ENCODE measurements at regions not wholly inside any gene's neighbourhood (a gene's known extent, or its start where the extent isn't known, plus 50 kb on each side); places are given as distances from the start of the nearest gene placed in this dataset.

DNA sequence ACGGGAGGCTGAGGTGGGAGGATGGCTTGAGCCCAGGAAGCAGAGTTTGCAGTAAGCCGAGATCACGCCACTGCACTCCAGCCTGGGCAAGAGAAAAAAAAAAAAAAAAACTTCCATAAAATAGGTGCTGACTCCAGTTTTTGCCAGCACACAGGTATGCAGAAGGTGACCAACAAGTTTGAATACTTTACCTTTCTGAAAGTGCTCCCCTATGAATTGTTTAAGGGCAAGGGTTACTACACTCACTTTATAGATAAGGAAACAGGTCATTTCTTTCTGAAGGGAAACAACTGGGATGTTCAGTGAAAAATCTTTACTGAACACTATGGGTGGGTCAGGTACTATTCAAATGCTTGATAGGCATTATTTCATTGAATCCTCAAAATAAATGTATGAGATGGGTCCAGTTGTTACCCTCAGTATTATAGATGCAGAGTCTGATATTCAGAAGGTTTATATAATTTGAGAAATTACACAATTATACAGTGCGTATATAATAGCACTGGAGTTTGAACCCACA lies 538.5 kb downstream of the INSC start:
- no peak overlapping the region for H3K27ac ChIP-seq (ENCODE audit: low read depth, low read length, poor library complexity, severe bottlenecking)
- intact Hi-C loops (cut with micrococcal nuclease; ENCODE audit: unreplicated experiment) = loop anchor here (10.0 kb wide), 2 partner anchors 328 to 372 kb away; no protein-coding TSS in a partner anchor
- H3K4me3 ChIP-seq (ENCODE audit: low read depth, low read length, poor library complexity, severe bottlenecking) = no peak overlapping the region
- no peaks in the 10 kb centered on the region for H3K27me3 ChIP-seq (replicated peaks; ENCODE audit: insufficient read depth, low read depth, low read length, poor library complexity)
- TF ChIP-seq EZH2 (IDR thresholded peaks at IDR 0.05; ENCODE audit: borderline replicate concordance, low read depth, low read length, poor library complexity, severe bottlenecking) = no peak
- TF ChIP-seq, protein P1, sequence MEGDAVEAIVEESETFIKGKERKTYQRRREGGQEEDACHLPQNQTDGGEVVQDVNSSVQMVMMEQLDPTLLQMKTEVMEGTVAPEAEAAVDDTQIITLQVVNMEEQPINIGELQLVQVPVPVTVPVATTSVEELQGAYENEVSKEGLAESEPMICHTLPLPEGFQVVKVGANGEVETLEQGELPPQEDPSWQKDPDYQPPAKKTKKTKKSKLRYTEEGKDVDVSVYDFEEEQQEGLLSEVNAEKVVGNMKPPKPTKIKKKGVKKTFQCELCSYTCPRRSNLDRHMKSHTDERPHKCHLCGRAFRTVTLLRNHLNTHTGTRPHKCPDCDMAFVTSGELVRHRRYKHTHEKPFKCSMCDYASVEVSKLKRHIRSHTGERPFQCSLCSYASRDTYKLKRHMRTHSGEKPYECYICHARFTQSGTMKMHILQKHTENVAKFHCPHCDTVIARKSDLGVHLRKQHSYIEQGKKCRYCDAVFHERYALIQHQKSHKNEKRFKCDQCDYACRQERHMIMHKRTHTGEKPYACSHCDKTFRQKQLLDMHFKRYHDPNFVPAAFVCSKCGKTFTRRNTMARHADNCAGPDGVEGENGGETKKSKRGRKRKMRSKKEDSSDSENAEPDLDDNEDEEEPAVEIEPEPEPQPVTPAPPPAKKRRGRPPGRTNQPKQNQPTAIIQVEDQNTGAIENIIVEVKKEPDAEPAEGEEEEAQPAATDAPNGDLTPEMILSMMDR (conservative IDR thresholded peaks at IDR 0.05; ENCODE audit: low read depth, low read length) = no peak
- H3K36me3 ChIP-seq (ENCODE audit: insufficient read depth, low read length, poor library complexity, severe bottlenecking) = no peaks in the 10 kb centered on the region
- H3K4me1 ChIP-seq (ENCODE audit: insufficient read depth, low read length, poor library complexity, severe bottlenecking) = peaks cover 7% of the 10 kb centered on the region
- ChIA-PET CTCF (interaction anchor here (0.7 kb wide), 3 partner anchors 50 to 324 kb away, joined by 3 read pairs; no protein-coding TSS in a partner anchor), POLR2A (ENCODE audit: low non-redundant PET) (no interaction called here)
- no TSS peak for BruUV-seq (replicated peaks)
- DNase-seq (ENCODE audit: low spot score) = no peak
- H3K9me3 ChIP-seq (ENCODE audit: low read depth, low read length, poor library complexity, severe bottlenecking) = no peaks in the 10 kb centered on the region

GRCh38 chr11:15654451-15654850 lies 539.7 kb downstream of the INSC start:
- CTCF ChIA-PET = no interaction called here

GRCh38 chr11:15655552-15655951 lies 540.8 kb downstream of the INSC start:
- CTCF ChIA-PET = no interaction called here

More at GRCh38 chr11:15654451-15654850, 539.7 kb downstream of the INSC start:
- H3K27me3 ChIP-seq (replicated peaks; ENCODE audit: insufficient read depth, low read depth, low read length, poor library complexity) = no peaks in the 10 kb centered on the region
- TF ChIP-seq EZH2 (IDR thresholded peaks at IDR 0.05; ENCODE audit: borderline replicate concordance, low read depth, low read length, poor library complexity, severe bottlenecking) = no peak
- TF ChIP-seq, protein P1 (conservative IDR thresholded peaks at IDR 0.05; ENCODE audit: low read depth, low read length) = no peak
- intact Hi-C loops (cut with micrococcal nuclease; ENCODE audit: unreplicated experiment) = loop anchor here (10.0 kb wide), 2 partner anchors 330 to 370 kb away; no protein-coding TSS in a partner anchor
- no peak overlapping the region for H3K27ac ChIP-seq (ENCODE audit: low read depth, low read length, poor library complexity, severe bottlenecking)
- no TSS peak for BruUV-seq (replicated peaks)
- DNase-seq (ENCODE audit: low spot score) = no peak
- POLR2A ChIA-PET (ENCODE audit: low non-redundant PET) = no interaction called here
- no peaks in the 10 kb centered on the region for H3K36me3 ChIP-seq (ENCODE audit: insufficient read depth, low read length, poor library complexity, severe bottlenecking)
- peaks cover 7% of the 10 kb centered on the region for H3K4me1 ChIP-seq (ENCODE audit: insufficient read depth, low read length, poor library complexity, severe bottlenecking)
- no peaks in the 10 kb centered on the region for H3K9me3 ChIP-seq (ENCODE audit: low read depth, low read length, poor library complexity, severe bottlenecking)
- H3K4me3 ChIP-seq (ENCODE audit: low read depth, low read length, poor library complexity, severe bottlenecking) = no peak overlapping the region

More at GRCh38 chr11:15655552-15655951, 540.8 kb downstream of the INSC start:
- no peaks in the 10 kb centered on the region for H3K27me3 ChIP-seq (replicated peaks; ENCODE audit: insufficient read depth, low read depth, low read length, poor library complexity)
- H3K27ac ChIP-seq (ENCODE audit: low read depth, low read length, poor library complexity, severe bottlenecking) = no peak overlapping the region
- H3K4me3 ChIP-seq (ENCODE audit: low read depth, low read length, poor library complexity, severe bottlenecking) = no peak overlapping the region
- TF ChIP-seq EZH2 (IDR thresholded peaks at IDR 0.05; ENCODE audit: borderline replicate concordance, low read depth, low read length, poor library complexity, severe bottlenecking) = no peak
- TF ChIP-seq, protein P1 (conservative IDR thresholded peaks at IDR 0.05; ENCODE audit: low read depth, low read length) = no peak
- intact Hi-C loops (cut with micrococcal nuclease; ENCODE audit: unreplicated experiment) = loop anchor here (10.0 kb wide), 2 partner anchors 331 to 369 kb away; no protein-coding TSS in a partner anchor
- no peaks in the 10 kb centered on the region for H3K36me3 ChIP-seq (ENCODE audit: insufficient read depth, low read length, poor library complexity, severe bottlenecking)
- no TSS peak for BruUV-seq (replicated peaks)
- H3K4me1 ChIP-seq (ENCODE audit: insufficient read depth, low read length, poor library complexity, severe bottlenecking) = peaks cover 5% of the 10 kb centered on the region
- POLR2A ChIA-PET (ENCODE audit: low non-redundant PET) = no interaction called here
- DNase-seq (ENCODE audit: low spot score) = no peak
- H3K9me3 ChIP-seq (ENCODE audit: low read depth, low read length, poor library complexity, severe bottlenecking) = no peaks in the 10 kb centered on the region
